SIG-M5 treated with dmso at 0.1 percent for 504 hours (cell line): ENCODE measurements at regions not wholly inside any gene's neighbourhood (a gene's known extent, or its start where the extent isn't known, plus 50 kb on each side); places are given as distances from the start of the nearest gene placed in this dataset.

ENCODE experiments used
- DNase-seq: peaks from one replicate; lab custom pipeline; 2025; ENCODE audit not compliant: unreplicated experiment; lab: John Stamatoyannopoulos, UW

DNA sequence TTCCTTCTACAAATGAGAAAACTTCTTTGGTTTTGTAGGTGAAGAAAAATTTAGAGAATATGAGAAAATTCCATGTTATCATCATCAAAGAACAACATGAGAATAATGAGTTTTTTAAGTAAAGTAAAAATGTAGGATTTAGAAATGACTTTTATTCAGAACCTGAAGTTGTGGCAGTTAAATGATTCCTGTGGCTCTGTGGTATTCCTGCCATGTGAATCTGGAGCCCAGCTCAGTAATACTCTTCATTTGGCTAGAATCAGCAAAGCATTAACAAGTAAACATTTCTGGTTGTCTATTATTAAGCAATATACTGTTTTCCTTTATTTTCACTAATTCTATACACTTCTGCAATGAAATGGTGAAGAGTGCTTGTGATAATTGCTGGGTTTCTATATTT lies 95.6 kb upstream of the E2F7 start:
- no peak for DNase-seq

DNA sequence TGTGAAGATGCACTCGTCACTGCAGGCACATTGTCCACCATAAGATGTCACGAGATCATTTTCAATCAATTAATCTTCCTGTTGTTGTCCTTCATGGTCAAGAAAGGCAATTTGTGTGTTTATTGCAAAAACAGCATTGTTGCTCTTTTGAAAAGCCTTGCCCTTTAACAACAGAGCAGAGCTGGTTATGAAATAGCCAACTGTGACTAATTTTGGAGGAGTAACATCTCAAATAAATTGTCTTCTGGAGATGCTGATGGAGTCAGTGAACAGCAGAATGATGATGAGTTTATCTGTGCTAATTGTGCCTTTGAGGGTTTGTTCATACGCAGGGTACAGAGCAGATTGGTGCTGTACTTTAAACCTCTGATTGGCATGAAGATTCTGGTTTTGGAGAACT lies 88.3 kb upstream of the E2F7 start:
- DNase-seq, result no peak

DNA sequence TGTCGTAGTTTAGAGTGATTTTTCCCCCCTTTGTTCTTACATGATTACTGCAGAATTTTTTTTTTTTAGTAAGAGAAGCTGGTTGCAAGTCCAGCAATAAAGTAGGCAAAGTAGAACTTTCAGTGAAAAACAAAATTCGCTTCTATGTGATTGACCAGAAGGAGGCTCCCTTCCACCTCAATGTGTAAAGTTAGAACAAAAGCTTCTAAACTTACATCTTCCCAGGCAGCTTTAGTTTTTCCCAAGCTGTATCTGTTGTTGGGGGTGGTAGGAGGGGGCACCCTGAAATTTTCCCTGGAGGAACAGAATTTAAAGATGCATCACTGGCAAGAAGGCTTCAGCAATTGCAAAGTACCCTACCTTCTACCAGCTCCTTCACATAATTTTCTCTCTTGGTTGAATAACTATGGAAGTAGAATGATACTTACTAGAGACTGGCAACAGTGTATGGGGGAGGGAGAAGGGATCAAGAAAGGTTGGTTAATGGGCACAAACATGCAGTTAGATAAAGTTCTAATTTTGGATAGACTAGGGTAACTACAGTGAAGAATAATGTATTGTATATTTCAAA lies 87.3 kb upstream of the E2F7 start:
- DNase-seq, result peak; percentile 30

DNA sequence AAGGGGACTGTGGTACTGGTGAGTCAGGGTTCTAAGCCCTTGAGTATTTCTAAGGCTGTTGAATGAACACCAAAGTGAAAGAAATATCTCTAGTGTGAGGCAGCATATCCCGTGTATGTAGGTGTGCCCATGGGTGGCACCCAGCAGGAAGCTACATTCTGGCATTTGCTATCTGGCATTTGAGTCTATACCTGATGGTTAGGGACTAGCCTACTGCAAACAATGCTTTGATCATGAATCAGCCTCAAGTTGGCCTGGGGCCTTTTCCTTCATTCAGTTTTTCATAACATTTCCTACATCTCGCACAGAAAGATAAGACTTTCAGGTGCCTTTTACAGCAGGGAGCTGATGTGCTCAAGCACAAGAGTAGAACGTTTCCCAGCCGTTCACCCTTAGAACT lies 85.7 kb upstream of the E2F7 start:
- no peak for DNase-seq

DNA sequence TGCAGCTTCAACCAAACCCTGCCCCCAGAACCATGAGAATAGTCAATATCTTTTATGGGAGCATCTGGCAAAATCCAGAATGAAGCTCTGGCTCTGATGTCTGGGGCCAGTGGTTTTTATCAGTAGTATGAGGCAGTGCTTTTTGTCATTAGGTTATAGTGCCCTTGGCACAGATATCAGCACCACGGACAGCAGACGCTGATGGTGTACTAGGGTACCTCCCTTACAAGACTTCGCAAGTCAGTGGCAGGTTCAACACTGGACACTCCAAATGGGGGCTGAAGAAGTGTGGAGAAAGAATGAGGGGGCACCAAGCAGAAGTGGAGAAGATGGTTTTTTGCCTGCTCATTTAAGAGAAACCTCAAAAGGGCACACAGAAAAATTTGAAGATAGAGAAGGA lies 68.2 kb upstream of the E2F7 start:
- DNase-seq, result peak; percentile 17

DNA sequence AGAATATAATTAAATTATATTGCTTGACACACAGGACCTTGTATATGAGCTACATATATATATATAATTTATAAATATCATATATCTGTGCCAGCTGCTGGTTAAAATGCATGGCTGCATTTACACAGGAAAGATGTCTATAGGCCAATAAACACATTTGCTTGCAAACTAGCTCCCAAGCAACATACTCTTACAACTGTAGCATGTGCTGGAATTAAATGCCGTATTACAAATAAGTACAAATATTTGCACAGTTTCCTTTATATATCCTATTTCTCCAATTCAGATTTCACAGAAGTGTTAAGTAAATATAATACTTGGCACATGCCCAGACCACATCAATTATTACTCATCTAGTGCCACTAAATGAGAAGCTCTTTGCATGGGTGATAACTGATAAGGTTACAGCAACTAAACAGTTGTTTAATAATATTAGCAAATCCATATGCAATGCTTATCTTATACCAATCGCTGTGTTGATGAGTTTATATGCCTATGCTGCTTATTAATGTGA lies 66.7 kb upstream of the E2F7 start:
- no peak for DNase-seq

DNA sequence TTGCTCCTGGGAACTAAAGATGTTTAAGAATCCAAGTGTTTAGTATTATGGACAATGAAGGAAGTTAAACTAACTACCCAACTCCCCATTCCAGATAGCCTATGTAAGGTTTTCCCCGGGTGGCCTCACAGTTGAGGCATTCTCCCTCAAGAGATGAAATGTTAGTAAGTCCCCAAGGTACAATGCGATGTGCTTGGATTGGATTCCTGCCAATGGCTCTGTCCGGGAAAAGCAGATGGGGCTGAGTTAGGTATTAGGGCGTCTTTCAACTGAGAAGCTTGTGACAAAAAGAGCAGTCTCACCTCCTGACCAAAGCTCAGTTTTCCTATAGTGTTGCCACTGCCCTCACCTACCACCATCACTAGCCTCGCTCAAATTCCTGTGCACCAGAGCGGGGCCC lies 64.8 kb upstream of the E2F7 start:
- DNase-seq, result no peak

DNA sequence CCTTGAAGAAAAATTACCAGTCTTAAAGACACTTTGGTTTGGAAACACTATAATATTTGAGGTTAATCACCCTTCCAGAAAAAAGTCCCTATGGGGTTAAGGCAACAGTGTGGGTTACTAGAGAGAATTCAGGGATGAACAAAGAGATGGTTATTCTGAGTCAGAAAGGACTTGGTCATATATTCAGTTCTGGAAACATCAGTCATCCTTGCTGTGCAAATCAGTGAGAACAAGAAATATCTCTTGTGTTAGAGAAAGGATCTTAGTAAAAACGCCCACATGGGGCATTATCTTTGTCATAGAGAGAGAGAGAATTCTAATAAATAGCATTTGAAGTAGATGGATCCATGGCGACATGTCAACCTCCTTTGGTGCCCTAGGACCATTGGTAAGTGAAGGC lies 59.4 kb upstream of the E2F7 start:
- no peak for DNase-seq

DNA sequence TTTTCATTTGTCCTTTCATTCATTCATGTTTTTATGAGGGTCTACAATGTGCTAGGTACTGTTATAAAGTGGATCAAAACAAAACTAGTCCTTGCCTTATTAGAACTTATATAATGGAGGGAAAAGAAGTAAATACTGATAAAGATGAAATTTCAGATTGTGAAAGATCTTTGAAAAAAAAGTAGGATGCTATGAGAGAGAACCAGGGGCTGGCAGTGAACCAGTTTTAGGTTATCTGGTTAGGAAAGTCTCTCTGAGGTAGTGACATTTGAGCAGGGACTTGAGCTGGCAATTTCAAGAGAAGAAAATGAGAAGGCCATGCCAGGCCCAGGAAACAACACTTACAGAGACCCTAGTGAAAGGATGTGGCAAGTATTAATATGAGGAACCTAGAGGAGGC lies 57.3 kb upstream of the E2F7 start:
- DNase-seq, result no peak

DNA sequence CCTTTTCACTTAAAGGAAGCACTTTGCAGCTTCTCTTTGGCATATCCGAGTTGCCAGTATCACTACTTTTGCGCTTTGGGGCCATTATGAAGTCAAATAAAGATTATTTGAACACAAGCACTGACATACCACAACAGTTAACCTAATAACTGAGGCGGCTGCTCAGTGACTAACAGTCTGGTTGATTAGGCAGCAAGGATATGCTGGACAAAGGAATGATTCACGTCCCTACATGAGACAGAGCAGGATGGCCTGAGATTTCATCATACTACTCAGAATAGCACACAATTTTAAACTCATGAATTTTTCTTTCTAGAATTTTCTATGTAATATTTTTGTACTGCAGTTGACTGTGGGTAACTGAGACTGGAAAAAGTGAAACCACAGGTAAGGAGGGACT lies 56.9 kb upstream of the E2F7 start:
- no peak for DNase-seq

DNA sequence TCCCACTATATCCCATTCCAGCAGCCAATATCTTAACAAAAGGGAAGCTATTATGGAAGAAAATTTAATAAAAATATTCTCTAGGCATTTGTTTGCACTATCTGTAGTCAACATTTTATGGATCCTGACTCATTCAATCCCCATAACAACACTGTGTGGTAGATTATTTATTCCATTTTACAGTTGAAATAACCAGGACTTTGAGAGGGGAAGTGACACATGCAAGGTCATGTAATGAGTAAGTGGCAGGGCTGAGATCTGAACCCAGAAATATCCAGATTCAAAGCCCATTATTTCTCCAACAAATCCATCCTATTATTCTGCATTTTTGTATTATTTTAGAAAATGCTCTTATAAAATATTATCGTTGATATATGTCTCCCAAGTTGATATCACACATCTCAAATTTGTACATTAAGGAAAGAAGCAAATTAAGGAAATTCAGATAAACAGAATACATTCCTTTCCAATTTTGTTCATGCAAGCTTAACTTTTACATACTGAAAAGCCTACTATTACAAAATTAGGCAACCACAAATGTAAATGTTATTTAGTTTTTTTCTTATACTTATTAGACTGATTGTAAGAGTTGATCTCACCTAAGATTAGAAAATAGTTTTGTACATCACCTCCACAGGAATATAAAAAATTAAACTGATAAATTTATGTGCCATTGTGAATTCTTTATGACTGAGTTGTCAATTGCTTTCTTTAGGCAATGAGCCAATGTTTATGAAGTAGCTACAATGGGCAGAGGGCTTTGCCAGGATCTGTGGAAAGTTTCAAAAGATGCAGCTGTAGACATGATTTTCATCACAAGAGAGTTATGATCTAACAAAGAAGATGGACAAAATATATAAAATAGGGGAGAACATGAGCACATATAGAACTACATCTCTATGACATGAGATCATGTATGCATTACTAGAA lies 55.1 kb upstream of the E2F7 start:
- DNase-seq, result no peak

DNA sequence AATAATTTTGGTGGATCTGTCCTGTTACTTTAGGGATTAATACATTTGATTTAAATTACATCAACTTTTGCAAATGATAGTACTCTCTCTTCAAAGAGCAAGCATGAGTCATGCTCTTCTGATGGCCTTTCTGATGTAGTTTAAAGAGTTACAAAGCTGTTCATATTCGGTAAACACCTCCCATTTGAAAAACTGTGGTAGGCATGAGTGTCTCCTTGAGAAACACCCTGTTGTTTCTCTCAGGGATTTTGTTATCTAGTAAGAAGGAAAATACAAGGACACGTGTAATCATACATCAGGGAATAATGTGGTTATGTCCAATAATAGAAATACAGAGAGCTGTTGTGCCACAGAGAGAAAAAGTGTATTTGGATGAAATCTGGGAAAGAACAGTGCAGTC lies 53.3 kb upstream of the E2F7 start:
- DNase-seq, result no peak

DNA sequence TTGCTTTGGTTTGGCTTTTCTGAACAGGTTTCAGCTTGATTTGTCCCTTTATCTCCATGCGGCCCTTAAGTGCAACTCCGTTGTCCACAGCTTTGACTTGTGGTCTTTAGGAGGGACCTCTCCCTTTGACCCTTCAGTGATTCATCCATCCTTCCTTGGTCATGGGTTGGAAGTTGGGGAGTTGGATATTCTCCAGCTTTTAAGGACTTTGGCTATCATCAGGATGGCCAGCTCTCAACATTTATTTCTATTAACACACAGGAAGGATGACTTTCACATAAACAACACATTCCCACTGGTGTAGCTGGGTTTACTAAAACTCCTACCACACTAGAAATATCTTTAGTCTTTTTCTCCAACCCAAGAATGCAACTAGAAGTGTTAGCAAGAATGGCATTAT lies 50.9 kb upstream of the E2F7 start:
- no peak for DNase-seq

DNA sequence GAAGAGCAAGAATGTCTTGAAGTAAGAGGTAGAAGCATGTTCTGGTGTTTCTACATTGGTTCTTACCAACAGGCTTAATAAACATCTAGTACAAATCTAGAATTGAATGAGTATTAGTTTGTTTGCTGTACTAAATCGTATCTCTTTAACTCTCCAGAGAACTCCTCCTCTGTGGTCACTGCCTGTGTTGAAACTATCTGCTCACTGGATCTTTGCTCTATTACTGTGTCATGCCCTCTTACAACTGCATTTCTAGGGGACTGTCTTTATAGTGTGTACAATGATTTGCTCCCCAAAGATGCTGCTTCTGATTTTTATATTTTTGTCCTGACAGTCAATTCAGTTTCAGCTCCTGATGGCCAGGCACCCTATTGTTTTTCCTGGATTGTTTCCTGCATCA lies 50.1 kb upstream of the E2F7 start:
- DNase-seq, result no peak
